ENCODE measurements at regions not wholly inside any gene's neighbourhood (a gene's known extent, or its start where the extent isn't known, plus 50 kb on each side); places are given as distances from the start of the nearest gene placed in this dataset.

GRCh38 chr10:131811630-131812403, 89.0 kb upstream of the PPP2R2D start:
- TF ChIP-seq HMGXB4 (CRISPR knock-in tag; IDR thresholded peaks at IDR 0.05; ENCODE audit: borderline replicate concordance): no peak
- TF ChIP-seq CTCF (IDR thresholded peaks at IDR 0.05): no peak
